IPS DF 6.9 (cell line): ENCODE measurements at regions not wholly inside any gene's neighbourhood (a gene's known extent, or its start where the extent isn't known, plus 50 kb on each side); places are given as distances from the start of the nearest gene placed in this dataset.

ENCODE experiments used
- DNase-seq: peaks from one replicate; pipeline ENCODE4 v3.0.0-alpha.2; 2013; ENCODE audit warnings: low read depth, low spot score
- H3K27ac ChIP-seq: one replicate; pipeline ENCODE4 v1.5.1; 2013; ENCODE audit warnings: low read length, control low read depth
- H3K27me3 ChIP-seq: 2 replicates; pipeline ENCODE4 v1.6.1; 2013; ENCODE audit warnings: mild to moderate bottlenecking, low read length; ENCODE audit not compliant: control insufficient read depth, insufficient read depth
- H3K36me3 ChIP-seq: 2 replicates; pipeline ENCODE4 v1.6.1; 2013; ENCODE audit warnings: low read length; ENCODE audit not compliant: control insufficient read depth, insufficient read depth
- H3K4me1 ChIP-seq: 2 replicates; pipeline ENCODE4 v1.6.1; 2013; ENCODE audit warnings: low read length; ENCODE audit not compliant: control insufficient read depth, insufficient read depth
- H3K4me3 ChIP-seq: 2 replicates; pipeline ENCODE4 v1.5.1; 2013; ENCODE audit warnings: mild to moderate bottlenecking, low read length
- H3K9me3 ChIP-seq: 2 replicates; pipeline ENCODE4 v1.6.1; 2013; ENCODE audit warnings: low read length, inconsistent platforms; ENCODE audit not compliant: control insufficient read depth, insufficient read depth
- WGBS: extraction: QIAGEN DNeasy Blood & Tissue Kit; methylation state at CpG from one replicate; pipeline ENCODE4 v1.1.7; 2013; ENCODE audit warnings: mixed read lengths, missing lambda C conversion rate; ENCODE audit not compliant: insufficient read length, insufficient coverage; 5-methylcytosine and 5-hydroxymethylcytosine counted together

DNA sequence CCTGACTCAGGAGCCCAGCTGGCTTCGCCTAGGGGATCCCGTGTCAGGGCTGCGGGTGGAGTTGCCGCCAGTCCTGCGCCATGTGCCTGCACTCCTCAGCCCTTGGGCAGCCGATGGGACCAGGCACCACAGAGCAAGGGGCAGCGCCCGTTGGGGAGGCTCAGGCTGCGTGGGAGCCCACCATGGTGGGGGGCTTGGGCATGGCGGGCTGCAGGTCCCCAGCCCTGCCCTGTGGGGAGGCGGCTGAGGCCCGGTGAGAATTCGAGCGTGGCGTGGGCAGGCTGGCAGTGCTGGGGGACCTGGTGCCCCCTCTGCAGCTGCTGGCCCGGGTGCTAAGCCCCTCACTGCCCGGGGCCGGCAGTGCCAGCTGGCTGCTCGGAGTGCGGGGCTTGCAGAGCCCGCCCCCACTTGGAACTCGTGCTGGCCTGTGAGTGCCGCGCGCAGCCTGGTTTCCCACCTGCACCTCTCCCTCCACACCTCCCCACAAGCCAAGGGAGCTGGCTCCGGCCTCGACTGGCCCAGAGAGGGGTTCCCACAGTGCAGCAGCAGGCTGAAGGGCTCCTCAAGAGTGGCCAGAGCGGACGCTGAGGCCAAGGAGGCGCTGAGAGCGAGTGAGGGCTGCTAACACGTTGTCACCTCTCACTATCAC, 135.1 kb upstream of the SEL1L start:
- Histone ChIP-seq H3K27me3 (no peaks in the 10 kb centered on the region), H3K4me1 (no peaks in the 10 kb centered on the region), H3K9me3 (no peaks in the 10 kb centered on the region), H3K4me3 (no peak overlapping the region), H3K27ac (no peak overlapping the region), H3K36me3 (0 out of 2 replicates have a peak, but pooled peaks cover 2% of the 10 kb centered on the region)
- DNase-seq, result no peak
- no CpG with 5 or more reads among the region's 32 CpGs for WGBS

GRCh38 chr14:81669308-81669707, 135.7 kb upstream of the SEL1L start:
- Histone ChIP-seq H3K27ac (no peak overlapping the region), H3K36me3 (0 out of 2 replicates have a peak, but pooled peaks cover 2% of the 10 kb centered on the region), H3K4me1 (no peaks in the 10 kb centered on the region), H3K27me3 (no peaks in the 10 kb centered on the region), H3K9me3 (no peaks in the 10 kb centered on the region), H3K4me3 (no peak overlapping the region)
- WGBS, result no CpG with 5 or more reads among the region's 2 CpGs
- no peak for DNase-seq

DNA sequence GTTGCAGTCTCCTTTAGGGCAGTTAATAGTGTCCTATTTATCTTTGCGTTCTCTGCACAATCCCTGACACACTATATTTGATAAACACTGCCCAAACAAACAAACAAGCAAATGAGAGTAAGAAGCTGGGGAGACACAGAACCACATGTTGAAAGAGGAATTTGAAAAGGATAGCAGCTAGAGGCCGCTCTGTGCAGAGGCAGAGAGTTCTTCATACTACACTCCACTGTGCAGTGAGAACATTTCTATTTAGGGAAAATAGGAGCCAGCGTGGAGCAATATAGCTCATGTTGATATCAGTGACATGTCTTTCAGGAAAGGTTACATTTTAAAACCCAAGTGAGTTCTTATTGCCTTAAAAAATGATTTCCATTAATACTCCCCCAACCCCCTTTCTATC, 140.3 kb upstream of the SEL1L start:
- DNase-seq, result no peak
- Histone ChIP-seq H3K4me1 (no peaks in the 10 kb centered on the region), H3K36me3 (no peaks in the 10 kb centered on the region), H3K9me3 (no peaks in the 10 kb centered on the region), H3K27me3 (peaks cover 17% of the 10 kb centered on the region), H3K4me3 (no peak overlapping the region), H3K27ac (no peak overlapping the region)
- no CpG with 5 or more reads among the region's 3 CpGs for WGBS

GRCh38 chr14:81676395-81676794, 142.7 kb upstream of the SEL1L start:
- no CpG with 5 or more reads among the region's 2 CpGs for WGBS
- H3K27ac ChIP-seq, result no peak overlapping the region
- DNase-seq, result no peak
- H3K36me3 ChIP-seq, result no peaks in the 10 kb centered on the region
- H3K9me3 ChIP-seq, result no peaks in the 10 kb centered on the region
- no peaks in the 10 kb centered on the region for H3K4me1 ChIP-seq
- H3K27me3 ChIP-seq, result peaks cover 31% of the 10 kb centered on the region
- H3K4me3 ChIP-seq, result no peak overlapping the region

DNA sequence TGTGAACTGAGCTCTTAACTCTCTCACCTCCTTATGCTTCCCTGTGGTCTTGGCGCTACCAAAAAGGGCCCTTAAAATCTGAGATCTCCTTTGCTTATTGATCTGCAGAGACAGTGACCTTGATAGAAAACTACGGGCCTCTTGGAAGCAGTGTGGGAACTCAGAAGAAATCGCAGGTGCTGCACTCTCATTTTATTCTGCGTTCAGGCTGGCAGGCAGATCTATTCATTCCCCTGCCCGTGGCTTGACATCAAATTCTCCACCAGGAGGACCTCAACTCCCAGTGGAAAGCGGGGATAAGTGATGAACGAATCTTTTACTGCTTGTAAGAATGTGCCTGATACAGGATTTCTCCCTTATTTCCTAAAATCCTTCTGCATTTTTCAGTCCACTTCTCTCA, 143.2 kb upstream of the SEL1L start:
- no CpG with 5 or more reads among the region's 7 CpGs for WGBS
- no peaks in the 10 kb centered on the region for H3K36me3 ChIP-seq
- H3K27ac ChIP-seq, result no peak overlapping the region
- no peaks in the 10 kb centered on the region for H3K4me1 ChIP-seq
- no peak for DNase-seq
- no peak overlapping the region for H3K4me3 ChIP-seq
- H3K27me3 ChIP-seq, result peaks cover 34% of the 10 kb centered on the region
- H3K9me3 ChIP-seq, result no peaks in the 10 kb centered on the region

DNA sequence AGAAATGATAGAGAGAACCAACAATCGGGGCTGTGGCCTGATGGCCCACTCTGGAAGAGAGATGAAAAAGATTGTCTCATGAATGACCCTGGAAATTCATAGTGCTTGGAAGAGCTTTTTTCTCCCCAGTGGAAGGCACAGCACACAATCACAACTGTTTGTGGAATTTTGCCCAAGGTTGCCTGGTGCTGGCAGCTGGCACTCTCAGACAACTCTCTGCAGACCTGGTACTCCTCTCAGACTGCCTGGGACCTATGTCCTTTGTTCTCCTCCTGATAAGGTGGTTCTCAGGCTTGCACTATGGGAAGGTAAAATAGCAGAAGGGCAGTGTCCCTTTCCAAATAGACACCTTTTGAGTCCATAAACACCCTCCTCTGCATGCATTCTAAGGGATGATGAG, 144.1 kb upstream of the SEL1L start:
- Histone ChIP-seq H3K27ac (no peak overlapping the region), H3K27me3 (peaks cover 35% of the 10 kb centered on the region), H3K9me3 (no peaks in the 10 kb centered on the region), H3K36me3 (no peaks in the 10 kb centered on the region), H3K4me3 (no peak overlapping the region), H3K4me1 (no peaks in the 10 kb centered on the region)
- no peak for DNase-seq
- no CpG with 5 or more reads among the region's 1 CpG for WGBS

GRCh38 chr14:81679226-81679625, 145.6 kb upstream of the SEL1L start:
- H3K4me1 ChIP-seq, result no peaks in the 10 kb centered on the region

GRCh38 chr14:81681541-81681940, 147.9 kb upstream of the SEL1L start:
- H3K27ac ChIP-seq, result no peak overlapping the region
- no peaks in the 10 kb centered on the region for H3K36me3 ChIP-seq
- H3K27me3 ChIP-seq, result peaks cover 34% of the 10 kb centered on the region
- H3K4me3 ChIP-seq, result no peak overlapping the region
- H3K4me1 ChIP-seq, result no peaks in the 10 kb centered on the region
- no peak for DNase-seq
- WGBS, result no CpG with 5 or more reads among the region's 3 CpGs
- H3K9me3 ChIP-seq, result no peaks in the 10 kb centered on the region

More at GRCh38 chr14:81679226-81679625, 145.6 kb upstream of the SEL1L start:
- DNase-seq, result no peak
- Histone ChIP-seq H3K36me3 (no peaks in the 10 kb centered on the region), H3K4me3 (no peak overlapping the region), H3K27me3 (peaks cover 37% of the 10 kb centered on the region), H3K9me3 (no peaks in the 10 kb centered on the region), H3K27ac (no peak overlapping the region)
- WGBS, result no CpG with 5 or more reads among the region's 20 CpGs

DNA sequence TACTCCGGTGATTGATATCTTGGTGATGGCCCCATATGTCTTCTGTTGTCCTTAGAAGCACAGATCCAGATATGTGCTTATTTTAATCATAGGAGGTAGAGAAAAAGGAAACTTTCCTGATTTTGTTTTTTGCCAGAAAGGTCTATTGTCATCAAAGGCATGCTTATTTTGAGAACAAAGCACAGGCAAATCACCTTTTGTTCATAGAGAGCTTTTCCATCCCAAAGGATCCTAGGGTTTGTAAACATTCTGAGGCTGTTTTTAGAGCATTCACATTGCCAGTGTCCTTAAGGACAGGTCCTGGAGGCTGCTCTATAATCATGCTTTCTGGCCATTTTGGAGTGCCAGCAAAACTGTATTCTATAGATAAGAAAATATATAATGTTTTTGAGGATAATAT, 148.5 kb upstream of the SEL1L start:
- H3K36me3 ChIP-seq, result no peaks in the 10 kb centered on the region
- no peak for DNase-seq
- H3K4me1 ChIP-seq, result no peaks in the 10 kb centered on the region
- WGBS, result no CpG with 5 or more reads among the region's 1 CpG
- H3K4me3 ChIP-seq, result no peak overlapping the region
- no peak overlapping the region for H3K27ac ChIP-seq
- H3K9me3 ChIP-seq, result no peaks in the 10 kb centered on the region
- peaks cover 32% of the 10 kb centered on the region for H3K27me3 ChIP-seq

DNA sequence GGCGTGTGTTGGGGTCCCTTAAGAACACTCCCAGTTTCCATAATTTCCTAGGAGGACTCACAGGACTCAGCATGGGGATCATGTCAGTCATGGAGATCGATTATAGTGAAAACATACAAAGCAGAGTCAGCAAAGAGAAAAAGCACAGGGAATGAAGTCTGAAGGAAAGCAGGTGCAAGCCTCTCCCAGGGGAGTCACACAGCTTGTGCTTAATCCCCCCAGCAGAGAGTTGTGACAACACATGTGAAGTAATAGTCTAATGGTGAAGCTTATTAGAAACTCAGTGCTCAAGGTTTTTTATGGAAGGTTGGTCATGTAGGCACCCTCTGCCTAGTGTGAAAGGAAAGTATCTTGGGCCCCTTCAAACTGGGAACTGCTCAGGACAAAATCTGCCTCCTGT, 149.0 kb upstream of the SEL1L start:
- peaks cover 28% of the 10 kb centered on the region for H3K27me3 ChIP-seq
- no peak for DNase-seq
- WGBS, result no CpG with 5 or more reads among the region's 2 CpGs

GRCh38 chr14:81684696-81685095, 151.0 kb upstream of the SEL1L start:
- WGBS, result no CpG with 5 or more reads among the region's 1 CpG
- H3K4me1 ChIP-seq, result no peaks in the 10 kb centered on the region
- H3K4me3 ChIP-seq, result no peak overlapping the region
- H3K27me3 ChIP-seq, result peaks cover 17% of the 10 kb centered on the region
- no peaks in the 10 kb centered on the region for H3K36me3 ChIP-seq
- DNase-seq, result no peak
- no peaks in the 10 kb centered on the region for H3K9me3 ChIP-seq
- H3K27ac ChIP-seq, result no peak overlapping the region

More for the DNA sequence above, 149.0 kb upstream of the SEL1L start:
- Histone ChIP-seq H3K9me3 (no peaks in the 10 kb centered on the region), H3K4me1 (no peaks in the 10 kb centered on the region), H3K4me3 (no peak overlapping the region), H3K36me3 (no peaks in the 10 kb centered on the region), H3K27ac (no peak overlapping the region)
